Stomach (tissue), 8 donors: ENCODE measurements at regions not wholly inside any gene's neighbourhood (a gene's known extent, or its start where the extent isn't known, plus 50 kb on each side); places are given as distances from the start of the nearest gene placed in this dataset.

ENCODE experiments used
- DNase-seq, 2 donors: peaks; one replicate each; pipeline versions ENCODE4 v3.0.0 to v3.0.0-alpha.2; 2013 to 2019
- H3K27ac ChIP-seq, 5 donors: fragments of 200-600 bp in 4 of 5; sonication (generic) in 4 of 5; one replicate each; pipeline ENCODE4 v1.5.1; 2013 to 2019; ENCODE audit warnings: mild to moderate bottlenecking in 1 of 5, moderate library complexity in 1 of 5
- H3K27me3 ChIP-seq, 3 donors: fragments of 200-600 bp; sonication (generic); one replicate each; pipeline ENCODE4 v1.5.1; 2017 to 2019; ENCODE audit warnings: mixed run types in 1 of 3
- H3K36me3 ChIP-seq, 4 donors: fragments of 200-600 bp; sonication (generic); 1 replicate in 3 of 4; 2 replicates in 1 of 4; pipeline ENCODE4 v1.5.1; 2016 to 2019
- H3K4me1 ChIP-seq, 4 donors: fragments of 200-600 bp; sonication (generic); one replicate each; pipeline ENCODE4 v1.5.1; 2016 to 2019
- H3K4me3 ChIP-seq, 4 donors: fragments of 200-600 bp; sonication (generic) in 3 of 4; one replicate each; pipeline ENCODE4 v1.5.1; 2016 to 2019; ENCODE audit warnings: mild to moderate bottlenecking in 1 of 4
- H3K9me3 ChIP-seq, 4 donors: fragments of 200-600 bp; sonication (generic); one replicate each; pipeline ENCODE4 v1.5.1; 2016 to 2019
- EP300 ChIP-seq: sonication (generic); formaldehyde crosslinking; IDR thresholded peaks from one replicate; pipeline ENCODE4 v1.6.1; 2017; ENCODE audit warnings: antibody characterized with exemption
- POLR2A ChIP-seq, 4 donors: fragments of 450-650 bp; IDR thresholded peaks; one replicate each; pipeline ENCODE4 v1.6.1; 2016; ENCODE audit warnings: antibody characterized with exemption in 4 of 4, control low read depth in 2 of 4, mild to moderate bottlenecking in 1 of 4, moderate library complexity in 1 of 4
- POLR2AphosphoS5 ChIP-seq, 3 donors: sonication (generic); formaldehyde crosslinking; IDR thresholded peaks; one replicate each; pipeline ENCODE4 v1.6.1; 2016; ENCODE audit warnings: antibody characterized with exemption in 3 of 3
- WGBS, 5 donors: extraction: QIAGEN DNeasy Blood & Tissue Kit in 3 of 5; methylation state at CpG; one replicate each; pipeline versions ENCODE4 v1.1.5 to v1.1.7; 2013 to 2018; 5-methylcytosine and 5-hydroxymethylcytosine counted together
- intact Hi-C: fragments of 100-400 bp; cut with DNase I; formaldehyde crosslinking; loops from one replicate; pipeline ENCODE4 v1.15.1; 2023; ENCODE audit warnings: low total_unique reads
- TF ChIP-seq, protein P1 (sequence below), 7 experiments: fragments of 450-650 bp in 4 of 7; fragments of 200-600 bp in 3 of 7; sonication (generic) in 3 of 7; IDR thresholded peaks; one replicate each; pipeline ENCODE4 v1.5.1; 2016 to 2019; ENCODE audit warnings: antibody characterized with exemption in 7 of 7, control low read depth in 2 of 7, mild to moderate bottlenecking in 1 of 7
- donor health status: healthy with polysubstance abuse.
- donor health status: Bipolar disorder and iron deficiency.
- donor health status: healthy.

DNA sequence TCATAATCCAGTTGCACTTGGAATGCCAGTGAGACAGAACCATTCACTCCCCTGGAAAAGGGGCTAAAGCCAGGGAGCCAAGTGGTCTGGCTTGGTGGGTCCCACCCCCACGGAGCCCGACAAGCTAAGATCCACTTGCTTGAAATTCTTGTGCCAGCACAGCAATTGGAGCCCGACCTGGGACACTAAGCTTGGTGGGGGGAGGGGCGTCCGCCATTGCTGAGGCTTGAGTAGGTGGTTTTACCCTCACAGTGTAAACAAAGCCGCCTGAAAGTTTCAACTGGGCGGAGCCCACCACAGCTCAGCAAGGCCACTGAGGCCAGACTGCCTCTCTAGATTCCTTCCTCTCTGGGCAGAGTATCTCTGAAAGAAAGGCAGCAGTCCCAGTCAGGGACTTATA lies 200.7 kb upstream of the NPSR1 start:
- DNase-seq, result no peak
- H3K36me3 ChIP-seq, result no peaks in the 10 kb centered on the region
- WGBS, 5 donors, result 71 to 82% (median 76%) methylated on average over 7 of the region's 7 CpGs

DNA sequence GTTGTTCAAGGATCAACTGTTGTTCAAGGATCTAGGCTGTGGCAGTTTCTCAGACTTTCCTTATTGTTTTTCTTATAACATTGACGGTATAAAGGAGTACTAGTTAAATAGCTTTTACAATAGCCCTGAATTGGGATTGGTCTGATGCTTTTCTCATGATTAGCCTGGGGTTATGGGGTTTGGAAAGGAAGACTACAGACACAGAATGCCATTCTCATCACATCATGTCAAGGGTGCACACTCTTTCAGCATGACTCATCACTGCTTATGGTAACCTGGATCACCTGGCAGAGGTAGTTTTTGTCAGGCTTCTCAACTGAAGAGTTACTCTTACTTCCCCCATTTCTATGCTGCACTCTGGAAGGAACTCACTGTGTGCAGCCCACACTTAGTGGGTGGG lies 194.2 kb upstream of the NPSR1 start:
- Histone ChIP-seq H3K27ac (no peak overlapping the region), H3K27me3 (no peaks in the 10 kb centered on the region), H3K9me3 (peaks cover 0 to 3% (median 0%) of the 10 kb centered on the region in 4 donors), H3K4me1 (no peaks in the 10 kb centered on the region), H3K36me3 (no peaks in the 10 kb centered on the region), H3K4me3 (no peak overlapping the region)
- TF ChIP-seq POLR2AphosphoS5 (IDR thresholded peaks at IDR 0.05), result no peak
- TF ChIP-seq EP300, result no peak
- TF ChIP-seq POLR2A (IDR thresholded peaks at IDR 0.05), result no peak
- TF ChIP-seq, protein P1, sequence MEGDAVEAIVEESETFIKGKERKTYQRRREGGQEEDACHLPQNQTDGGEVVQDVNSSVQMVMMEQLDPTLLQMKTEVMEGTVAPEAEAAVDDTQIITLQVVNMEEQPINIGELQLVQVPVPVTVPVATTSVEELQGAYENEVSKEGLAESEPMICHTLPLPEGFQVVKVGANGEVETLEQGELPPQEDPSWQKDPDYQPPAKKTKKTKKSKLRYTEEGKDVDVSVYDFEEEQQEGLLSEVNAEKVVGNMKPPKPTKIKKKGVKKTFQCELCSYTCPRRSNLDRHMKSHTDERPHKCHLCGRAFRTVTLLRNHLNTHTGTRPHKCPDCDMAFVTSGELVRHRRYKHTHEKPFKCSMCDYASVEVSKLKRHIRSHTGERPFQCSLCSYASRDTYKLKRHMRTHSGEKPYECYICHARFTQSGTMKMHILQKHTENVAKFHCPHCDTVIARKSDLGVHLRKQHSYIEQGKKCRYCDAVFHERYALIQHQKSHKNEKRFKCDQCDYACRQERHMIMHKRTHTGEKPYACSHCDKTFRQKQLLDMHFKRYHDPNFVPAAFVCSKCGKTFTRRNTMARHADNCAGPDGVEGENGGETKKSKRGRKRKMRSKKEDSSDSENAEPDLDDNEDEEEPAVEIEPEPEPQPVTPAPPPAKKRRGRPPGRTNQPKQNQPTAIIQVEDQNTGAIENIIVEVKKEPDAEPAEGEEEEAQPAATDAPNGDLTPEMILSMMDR (IDR thresholded peaks at IDR 0.05), result no peak
- WGBS, 5 donors, result 68 to 84% (median 80%) methylated on average over 1 of the region's 1 CpG
- DNase-seq, result no peak
- intact Hi-C loops, result no loop called here

More for the DNA sequence above, 200.7 kb upstream of the NPSR1 start:
- no peak for TF ChIP-seq EP300
- no peak for TF ChIP-seq POLR2A (IDR thresholded peaks at IDR 0.05)
- TF ChIP-seq, protein P1 (IDR thresholded peaks at IDR 0.05), result no peak
- no peak for TF ChIP-seq POLR2AphosphoS5 (IDR thresholded peaks at IDR 0.05)
- no peak overlapping the region for H3K4me3 ChIP-seq
- H3K27ac ChIP-seq, result no peak overlapping the region
- H3K4me1 ChIP-seq, result no peaks in the 10 kb centered on the region
- intact Hi-C loops, result no loop called here
- H3K27me3 ChIP-seq, result peaks cover 0 to 5% (median 0%) of the 10 kb centered on the region in 3 donors
- H3K9me3 ChIP-seq, result peaks cover 0 to 7% (median 0%) of the 10 kb centered on the region in 4 donors

DNA sequence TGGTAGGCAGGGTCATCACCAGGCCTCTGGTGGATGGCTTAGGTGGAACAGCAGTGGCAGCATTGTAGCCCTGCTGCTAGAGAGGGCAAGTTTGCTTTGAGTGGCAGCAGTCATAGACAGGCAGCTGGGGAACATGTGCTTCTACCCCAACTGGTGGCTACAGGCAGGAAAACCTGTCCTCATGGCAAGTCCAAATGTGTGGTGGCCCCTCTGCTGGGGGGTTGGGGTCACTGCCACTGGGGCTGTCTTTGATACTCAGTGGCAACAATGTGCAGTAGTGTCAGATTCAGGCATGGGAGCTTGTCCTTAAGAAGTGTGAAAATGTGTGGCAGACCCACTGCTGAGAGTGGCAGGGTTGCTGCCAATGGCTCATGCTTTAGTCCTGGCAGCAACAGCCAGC lies 186.2 kb upstream of the NPSR1 start:
- no peak for TF ChIP-seq POLR2A (IDR thresholded peaks at IDR 0.05)
- TF ChIP-seq, protein P1 (IDR thresholded peaks at IDR 0.05), result no peak
- no peak for TF ChIP-seq POLR2AphosphoS5 (IDR thresholded peaks at IDR 0.05)
- no peak for TF ChIP-seq EP300
- Histone ChIP-seq H3K9me3 (peaks cover 0 to 32% (median 25%) of the 10 kb centered on the region in 4 donors), H3K4me3 (no peak overlapping the region), H3K27ac (no peak overlapping the region), H3K27me3 (no peaks in the 10 kb centered on the region), H3K4me1 (no peaks in the 10 kb centered on the region), H3K36me3 (no peaks in the 10 kb centered on the region)
- no peak for DNase-seq
- intact Hi-C loops, result no loop called here

DNA sequence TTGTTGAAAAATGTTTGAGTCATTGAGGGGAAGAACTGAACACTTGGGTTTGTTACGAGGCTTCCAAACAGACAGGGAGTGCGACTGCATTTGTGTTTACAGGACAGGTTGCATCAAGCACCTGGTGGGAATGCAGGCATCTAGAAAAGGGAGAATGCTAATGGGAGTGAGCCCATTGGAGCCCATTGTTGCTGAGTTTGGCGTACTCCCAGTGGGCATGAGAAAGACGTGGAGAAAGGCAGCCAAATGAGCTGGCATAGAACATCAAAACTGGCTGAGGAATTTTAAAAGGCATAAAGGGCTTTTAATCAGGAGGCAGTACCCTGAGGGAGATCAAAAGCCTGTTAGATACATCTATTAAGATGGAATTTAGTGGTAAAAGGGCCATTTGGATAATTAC lies 171.6 kb upstream of the NPSR1 start:
- intact Hi-C loops, result no loop called here
- Histone ChIP-seq H3K4me1 (no peaks in the 10 kb centered on the region), H3K4me3 (no peak overlapping the region), H3K27ac (no peak overlapping the region), H3K36me3 (no peaks in the 10 kb centered on the region), H3K9me3 (no peaks in the 10 kb centered on the region), H3K27me3 (no peaks in the 10 kb centered on the region)
- 75 to 83% (median 79%) methylated on average over 4 of the region's 4 CpGs for WGBS, 5 donors
- TF ChIP-seq, protein P1 (IDR thresholded peaks at IDR 0.05), result no peak
- TF ChIP-seq POLR2AphosphoS5 (IDR thresholded peaks at IDR 0.05), result no peak
- TF ChIP-seq EP300, result no peak
- no peak for TF ChIP-seq POLR2A (IDR thresholded peaks at IDR 0.05)
- DNase-seq, result no peak
